ENCODE measurements at regions not wholly inside any gene's neighbourhood (a gene's known extent, or its start where the extent isn't known, plus 50 kb on each side); places are given as distances from the start of the nearest gene placed in this dataset.

GRCh38 chr17:72222661-72223380, 102.0 kb downstream of the SOX9 start:
- no peak for TF ChIP-seq POLR2AphosphoS5 (IDR thresholded peaks at IDR 0.05; ENCODE audit: low read depth, low read length)

GRCh38 chr17:72223866-72224291, 103.1 kb downstream of the SOX9 start:
- TF ChIP-seq FOXP2 (optimal IDR thresholded peaks at IDR 0.05; ENCODE audit: borderline replicate concordance, extremely low read depth, extremely low read length, insufficient read depth) (no peak), POLR2AphosphoS5 (IDR thresholded peaks at IDR 0.05; ENCODE audit: low read depth, low read length) (no peak), REST (IDR thresholded peaks at IDR 0.05; ENCODE audit: insufficient read depth in 1 of 2, low read depth in 2 of 2, low read length in 2 of 2) (no peak), TAF1 (IDR thresholded peaks at IDR 0.05; ENCODE audit: borderline replicate concordance, insufficient read depth, low read length) (no peak), SIN3A (IDR thresholded peaks at IDR 0.05; ENCODE audit: borderline replicate concordance, insufficient read depth, low read length) (no peak)

- TF ChIP-seq POLR2AphosphoS5 (IDR thresholded peaks at IDR 0.05; ENCODE audit: low read depth, low read length) (no peak), FOXP2 (optimal IDR thresholded peaks at IDR 0.05; ENCODE audit: borderline replicate concordance, extremely low read depth, extremely low read length, insufficient read depth) (no peak), TAF1 (IDR thresholded peaks at IDR 0.05; ENCODE audit: borderline replicate concordance, insufficient read depth, low read length) (no peak), REST (IDR thresholded peaks at IDR 0.05; ENCODE audit: insufficient read depth in 1 of 2, low read depth in 2 of 2, low read length in 2 of 2) (no peak), SIN3A (IDR thresholded peaks at IDR 0.05; ENCODE audit: borderline replicate concordance, insufficient read depth, low read length) (no peak)
These were observed 105.5 kb downstream of the SOX9 start for GRCh38 chr17:72226322-72226721.

GRCh38 chr17:72233986-72234385, 113.2 kb downstream of the SOX9 start:
- no peak for TF ChIP-seq SIN3A (IDR thresholded peaks at IDR 0.05; ENCODE audit: borderline replicate concordance, insufficient read depth, low read length)
- TF ChIP-seq FOXP2 (optimal IDR thresholded peaks at IDR 0.05; ENCODE audit: borderline replicate concordance, extremely low read depth, extremely low read length, insufficient read depth): no peak
- no peak for TF ChIP-seq REST (IDR thresholded peaks at IDR 0.05; ENCODE audit: insufficient read depth in 1 of 2, low read depth in 2 of 2, low read length in 2 of 2)
- TF ChIP-seq POLR2AphosphoS5 (IDR thresholded peaks at IDR 0.05; ENCODE audit: low read depth, low read length): no peak
- TF ChIP-seq TAF1 (IDR thresholded peaks at IDR 0.05; ENCODE audit: borderline replicate concordance, insufficient read depth, low read length): no peak

- TF ChIP-seq REST (IDR thresholded peaks at IDR 0.05; ENCODE audit: insufficient read depth in 1 of 2, low read depth in 2 of 2, low read length in 2 of 2) (no peak), POLR2AphosphoS5 (IDR thresholded peaks at IDR 0.05; ENCODE audit: low read depth, low read length) (no peak), FOXP2 (optimal IDR thresholded peaks at IDR 0.05; ENCODE audit: borderline replicate concordance, extremely low read depth, extremely low read length, insufficient read depth) (no peak), SIN3A (IDR thresholded peaks at IDR 0.05; ENCODE audit: borderline replicate concordance, insufficient read depth, low read length) (no peak), TAF1 (IDR thresholded peaks at IDR 0.05; ENCODE audit: borderline replicate concordance, insufficient read depth, low read length) (no peak)
These were observed 114.2 kb downstream of the SOX9 start for GRCh38 chr17:72234985-72235384.

Data from PFSK-1 (cell line).